T-helper 2 cell treated with Interferon-gamma antibody and Interleukin-4, amounts not matched to agents 5 μg/mL and 100 μg/mL, for 36 hours (primary cell): ENCODE measurements at regions not wholly inside any gene's neighbourhood (a gene's known extent, or its start where the extent isn't known, plus 50 kb on each side); places are given as distances from the start of the nearest gene placed in this dataset.

Experiments used
- DNase-seq: peaks from one replicate; pipeline ENCODE4 v3.0.0; 2021; ENCODE audit warnings: low spot score
- H3K27ac Mint-ChIP-seq: one replicate; pipeline ENCODE4 v1.8.0; 2021; ENCODE audit warnings: mild to moderate bottlenecking, mixed read lengths
- H3K27me3 Mint-ChIP-seq: one replicate; pipeline ENCODE4 v1.8.0; 2021; ENCODE audit warnings: low read depth, mixed read lengths
- H3K36me3 Mint-ChIP-seq: one replicate; pipeline ENCODE4 v1.8.0; 2021; ENCODE audit warnings: low read depth, mixed read lengths
- H3K4me1 Mint-ChIP-seq: one replicate; pipeline ENCODE4 v1.8.0; 2021; ENCODE audit warnings: low read depth, mixed read lengths
- H3K4me3 Mint-ChIP-seq: one replicate; pipeline ENCODE4 v1.8.0; 2022; ENCODE audit warnings: mild to moderate bottlenecking, moderate library complexity, mixed read lengths
- H3K9me3 Mint-ChIP-seq: one replicate; pipeline ENCODE4 v1.8.0; 2021; ENCODE audit warnings: mixed read lengths

DNA sequence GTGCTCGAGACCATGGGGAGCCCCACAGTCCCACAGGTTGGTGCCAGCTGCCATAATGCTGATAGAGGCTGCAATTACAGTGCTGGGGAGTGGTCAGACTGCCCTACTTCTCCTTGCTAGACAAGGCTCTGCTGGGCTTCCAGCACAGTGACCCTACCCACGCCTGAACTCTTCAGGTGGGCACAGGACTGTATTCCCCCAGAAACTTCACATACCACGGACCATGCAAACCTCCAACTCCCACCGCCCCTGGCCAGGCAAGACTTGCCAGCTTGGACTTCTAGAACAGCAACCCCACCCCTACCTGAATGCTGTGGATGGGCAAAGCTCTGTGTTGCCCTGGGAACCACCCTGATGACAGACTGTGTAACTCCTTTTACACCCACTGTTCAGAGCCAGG is 885.3 kb downstream of the SI start:
- H3K27me3 Mint-ChIP-seq = no peaks in the 10 kb centered on the region
- peaks cover 21% of the 10 kb centered on the region for H3K9me3 Mint-ChIP-seq

GRCh38 chr3:164190566-164190965 is 887.7 kb downstream of the SI start:
- Mint-ChIP-seq H3K27ac (no peak overlapping the region), H3K27me3 (no peaks in the 10 kb centered on the region), H3K4me1 (no peaks in the 10 kb centered on the region), H3K4me3 (no peak overlapping the region), H3K9me3 (peaks cover 11% of the 10 kb centered on the region), H3K36me3 (no peaks in the 10 kb centered on the region)
- DNase-seq = no peak

More for the DNA sequence above, 885.3 kb downstream of the SI start:
- H3K4me1 Mint-ChIP-seq = no peaks in the 10 kb centered on the region
- no peak overlapping the region for H3K27ac Mint-ChIP-seq
- no peaks in the 10 kb centered on the region for H3K36me3 Mint-ChIP-seq
- no peak overlapping the region for H3K4me3 Mint-ChIP-seq
- DNase-seq = no peak

DNA sequence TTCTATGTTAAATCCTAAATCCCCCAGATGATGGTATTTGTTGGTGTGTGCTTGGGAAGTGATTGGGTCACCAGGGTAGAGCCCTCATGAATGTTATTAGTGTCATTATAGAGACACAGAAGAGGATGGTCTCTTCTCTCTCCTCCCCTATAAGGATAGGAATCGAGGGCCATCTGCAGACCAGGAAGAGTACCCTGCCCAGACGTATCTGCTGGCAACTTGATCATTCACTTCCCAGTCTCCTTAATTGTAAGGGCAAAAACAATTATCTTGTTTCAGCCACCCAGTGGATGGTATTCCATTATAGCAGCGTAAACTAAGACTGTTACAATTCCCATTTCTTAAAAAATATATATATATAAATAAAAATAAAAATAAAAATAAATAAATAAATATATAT is 892.2 kb downstream of the SI start:
- Mint-ChIP-seq H3K9me3 (peaks cover 23% of the 10 kb centered on the region), H3K27me3 (no peaks in the 10 kb centered on the region), H3K36me3 (no peaks in the 10 kb centered on the region), H3K27ac (no peak overlapping the region), H3K4me3 (no peak overlapping the region), H3K4me1 (no peaks in the 10 kb centered on the region)
- DNase-seq = no peak

- H3K4me1 Mint-ChIP-seq = no peaks in the 10 kb centered on the region
- H3K9me3 Mint-ChIP-seq = peaks cover 31% of the 10 kb centered on the region
- no peak overlapping the region for H3K4me3 Mint-ChIP-seq
- H3K27me3 Mint-ChIP-seq = no peaks in the 10 kb centered on the region
- no peaks in the 10 kb centered on the region for H3K36me3 Mint-ChIP-seq
- H3K27ac Mint-ChIP-seq = no peak overlapping the region
- DNase-seq = no peak
Observed at GRCh38 chr3:164179110-164179774, 899.1 kb downstream of the SI start.

- DNase-seq = no peak
- H3K4me3 Mint-ChIP-seq = no peak overlapping the region
- no peaks in the 10 kb centered on the region for H3K27me3 Mint-ChIP-seq
- no peaks in the 10 kb centered on the region for H3K4me1 Mint-ChIP-seq
- H3K36me3 Mint-ChIP-seq = no peaks in the 10 kb centered on the region
- H3K27ac Mint-ChIP-seq = no peak overlapping the region
- H3K9me3 Mint-ChIP-seq = peaks cover 12% of the 10 kb centered on the region
Observed at GRCh38 chr3:164174059-164174458, 904.2 kb downstream of the SI start.

GRCh38 chr3:164155400-164155799 is 922.9 kb downstream of the SI start:
- H3K27me3 Mint-ChIP-seq = no peaks in the 10 kb centered on the region
- DNase-seq = no peak
- H3K27ac Mint-ChIP-seq = no peak overlapping the region
- no peaks in the 10 kb centered on the region for H3K4me1 Mint-ChIP-seq
- H3K9me3 Mint-ChIP-seq = peaks cover 41% of the 10 kb centered on the region
- H3K4me3 Mint-ChIP-seq = no peak overlapping the region
- H3K36me3 Mint-ChIP-seq = no peaks in the 10 kb centered on the region

DNA sequence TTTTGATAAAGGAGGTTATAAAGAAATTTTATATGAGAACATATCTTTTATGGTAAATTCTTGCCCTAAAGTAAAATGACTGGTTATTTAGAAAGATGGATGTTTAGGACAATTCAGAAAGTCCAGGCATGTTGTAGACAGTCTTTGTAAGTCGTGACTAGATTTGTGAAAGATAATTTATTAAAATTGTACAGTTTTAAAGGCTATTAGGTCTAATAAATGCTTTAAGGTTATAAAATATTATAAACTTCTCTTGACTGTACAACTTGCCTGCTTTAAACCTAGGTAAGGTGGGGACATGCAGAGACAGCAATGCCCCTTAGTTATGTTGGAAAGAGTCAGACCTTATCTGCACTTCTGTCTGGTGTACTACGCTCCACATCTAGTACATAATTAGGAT is 933.5 kb downstream of the SI start:
- Mint-ChIP-seq H3K27me3 (no peaks in the 10 kb centered on the region), H3K27ac (no peak overlapping the region), H3K4me3 (no peak overlapping the region), H3K36me3 (no peaks in the 10 kb centered on the region), H3K4me1 (no peaks in the 10 kb centered on the region), H3K9me3 (peaks cover 51% of the 10 kb centered on the region)
- DNase-seq = no peak

DNA sequence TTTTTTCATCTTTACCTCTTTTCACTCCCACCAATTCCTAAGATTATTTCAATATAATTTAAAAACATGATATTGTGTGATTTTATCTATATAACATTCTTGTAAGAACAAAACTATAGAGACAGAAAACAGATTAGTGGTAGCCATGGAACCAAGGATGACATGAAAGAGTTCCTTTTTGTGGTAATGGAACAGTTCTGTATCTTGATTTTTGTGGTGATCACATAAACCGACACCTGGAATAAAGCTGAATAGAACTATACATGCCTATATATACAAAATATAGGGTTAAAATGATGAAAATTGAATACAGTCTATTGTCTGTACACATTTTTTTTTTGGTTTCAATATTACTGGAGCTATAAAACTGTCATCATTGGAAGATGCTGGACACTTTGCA is 945.4 kb downstream of the SI start:
- Mint-ChIP-seq H3K9me3 (peaks cover 28% of the 10 kb centered on the region), H3K4me1 (no peaks in the 10 kb centered on the region), H3K4me3 (no peak overlapping the region), H3K27me3 (no peaks in the 10 kb centered on the region), H3K36me3 (no peaks in the 10 kb centered on the region), H3K27ac (no peak overlapping the region)
- no peak for DNase-seq

GRCh38 chr3:164113371-164114332 is 964.6 kb downstream of the SI start:
- no peaks in the 10 kb centered on the region for H3K27me3 Mint-ChIP-seq
- H3K9me3 Mint-ChIP-seq = peaks cover 24% of the 10 kb centered on the region
- H3K4me3 Mint-ChIP-seq = no peak overlapping the region
- no peaks in the 10 kb centered on the region for H3K36me3 Mint-ChIP-seq
- no peak for DNase-seq
- no peaks in the 10 kb centered on the region for H3K4me1 Mint-ChIP-seq
- no peak overlapping the region for H3K27ac Mint-ChIP-seq

DNA sequence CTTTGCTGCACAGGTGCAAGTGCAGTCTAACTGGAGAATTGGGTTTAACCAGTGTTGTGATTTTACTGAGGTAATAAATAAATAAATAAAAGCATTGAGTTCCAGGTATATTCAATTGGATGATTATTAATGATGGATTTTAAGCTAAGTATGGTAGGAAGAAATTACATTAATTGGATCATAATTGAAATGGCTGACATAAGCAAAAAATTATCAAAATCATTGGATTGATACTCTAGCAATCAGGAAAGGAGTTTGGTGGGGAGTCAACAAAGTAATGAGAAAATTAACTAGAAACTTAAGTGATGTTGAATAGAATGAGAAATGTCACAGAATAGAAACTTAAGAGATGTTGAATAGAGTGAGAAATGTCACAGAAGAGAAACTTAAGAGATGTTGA is 981.9 kb downstream of the SI start:
- no peaks in the 10 kb centered on the region for H3K27me3 Mint-ChIP-seq
- no peak overlapping the region for H3K4me3 Mint-ChIP-seq
- no peaks in the 10 kb centered on the region for H3K4me1 Mint-ChIP-seq
- H3K9me3 Mint-ChIP-seq = peaks cover 18% of the 10 kb centered on the region
- no peak overlapping the region for H3K27ac Mint-ChIP-seq
- no peak for DNase-seq
- no peaks in the 10 kb centered on the region for H3K36me3 Mint-ChIP-seq

DNA sequence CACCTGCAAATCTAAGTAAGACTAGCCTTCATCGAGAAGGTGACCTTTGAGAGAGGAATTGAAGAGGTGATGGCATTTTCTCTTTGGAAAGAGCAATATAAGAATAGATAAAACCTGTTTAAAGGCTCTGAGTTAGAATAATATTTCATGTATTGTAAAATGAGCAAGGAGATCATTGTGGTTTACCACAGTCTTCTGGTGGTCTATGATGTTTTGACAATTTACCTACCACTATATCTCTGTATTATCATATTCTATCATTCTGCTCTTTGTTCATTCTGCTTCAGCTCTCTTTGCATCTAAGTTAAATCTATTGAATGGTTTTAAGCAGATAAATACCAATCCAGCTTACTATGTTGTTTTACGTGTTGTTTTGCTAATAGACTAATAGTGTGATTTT is 982.3 kb downstream of the SI start:
- no peak for DNase-seq
- Mint-ChIP-seq H3K27me3 (no peaks in the 10 kb centered on the region), H3K4me3 (no peak overlapping the region), H3K36me3 (no peaks in the 10 kb centered on the region), H3K27ac (no peak overlapping the region), H3K9me3 (peaks cover 21% of the 10 kb centered on the region), H3K4me1 (no peaks in the 10 kb centered on the region)

GRCh38 chr3:164095279-164095678 is 983.0 kb downstream of the SI start:
- peaks cover 24% of the 10 kb centered on the region for H3K9me3 Mint-ChIP-seq
- no peak for DNase-seq
- H3K4me3 Mint-ChIP-seq = no peak overlapping the region
- no peaks in the 10 kb centered on the region for H3K27me3 Mint-ChIP-seq
- no peak overlapping the region for H3K27ac Mint-ChIP-seq
- no peaks in the 10 kb centered on the region for H3K4me1 Mint-ChIP-seq
- no peaks in the 10 kb centered on the region for H3K36me3 Mint-ChIP-seq

GRCh38 chr3:164094546-164094945 is 983.8 kb downstream of the SI start:
- Mint-ChIP-seq H3K36me3 (no peaks in the 10 kb centered on the region), H3K9me3 (peaks cover 24% of the 10 kb centered on the region), H3K4me1 (no peaks in the 10 kb centered on the region), H3K27ac (no peak overlapping the region), H3K4me3 (no peak overlapping the region), H3K27me3 (no peaks in the 10 kb centered on the region)
- no peak for DNase-seq

- peaks cover 14% of the 10 kb centered on the region for H3K9me3 Mint-ChIP-seq
- DNase-seq = no peak
- no peaks in the 10 kb centered on the region for H3K27me3 Mint-ChIP-seq
- H3K27ac Mint-ChIP-seq = no peak overlapping the region
- no peak overlapping the region for H3K4me3 Mint-ChIP-seq
- no peaks in the 10 kb centered on the region for H3K4me1 Mint-ChIP-seq
- H3K36me3 Mint-ChIP-seq = no peaks in the 10 kb centered on the region
Observed at GRCh38 chr3:164080208-164080607, 998.1 kb downstream of the SI start.
